ENCODE measurements at regions not wholly inside any gene's neighbourhood (a gene's known extent, or its start where the extent isn't known, plus 50 kb on each side); places are given as distances from the start of the nearest gene placed in this dataset.
"Not testable (repeated sequence)": the region's sequence is repeated elsewhere in the genome, so short reads cannot be mapped to it uniquely, and the experiment has no call there.

GRCh38 chr4:101670370-101670769 lies 120.2 kb upstream of the BANK1 start:
- no peak for DNase-seq (ENCODE audit: low spot score)

- no peak for DNase-seq (ENCODE audit: low spot score)
These were observed 120.7 kb upstream of the BANK1 start for GRCh38 chr4:101669832-101670188.

GRCh38 chr4:101669138-101669831 lies 121.2 kb upstream of the BANK1 start:
- DNase-seq (ENCODE audit: low spot score), result peak; percentile 4

GRCh38 chr4:101667348-101667747 lies 123.2 kb upstream of the BANK1 start:
- DNase-seq (ENCODE audit: low spot score), result no peak

- no peak for DNase-seq (ENCODE audit: low spot score)
These were observed 129.9 kb upstream of the BANK1 start for GRCh38 chr4:101660607-101661006.

- no peak for DNase-seq (ENCODE audit: low spot score)
These were observed 134.7 kb upstream of the BANK1 start for GRCh38 chr4:101655857-101656256.

GRCh38 chr4:101655005-101655404 lies 135.5 kb upstream of the BANK1 start:
- DNase-seq (ENCODE audit: low spot score), result no peak

GRCh38 chr4:101651778-101652177 lies 138.8 kb upstream of the BANK1 start:
- DNase-seq (ENCODE audit: low spot score), result peak; percentile 3

- DNase-seq (ENCODE audit: low spot score), result no peak
These were observed 140.6 kb upstream of the BANK1 start for GRCh38 chr4:101649790-101650515.

GRCh38 chr4:101647710-101648034 lies 142.9 kb upstream of the BANK1 start:
- DNase-seq (ENCODE audit: low spot score), result no peak

- DNase-seq (ENCODE audit: low spot score), result no peak
These were observed 146.0 kb upstream of the BANK1 start for GRCh38 chr4:101644516-101644915.

- no peak for DNase-seq (ENCODE audit: low spot score)
These were observed 147.2 kb upstream of the BANK1 start for GRCh38 chr4:101643186-101643837.

GRCh38 chr4:101632766-101633165 lies 157.8 kb upstream of the BANK1 start:
- DNase-seq (ENCODE audit: low spot score), result not testable (repeated sequence)

- DNase-seq (ENCODE audit: low spot score), result no peak
These were observed 160.1 kb upstream of the BANK1 start for GRCh38 chr4:101630319-101630986.

- DNase-seq (ENCODE audit: low spot score), result no peak
These were observed 169.4 kb upstream of the BANK1 start for GRCh38 chr4:101621120-101621519.

GRCh38 chr4:101615652-101616051 lies 174.9 kb upstream of the BANK1 start:
- DNase-seq (ENCODE audit: low spot score), result no peak

- DNase-seq (ENCODE audit: low spot score), result not testable (repeated sequence)
These were observed 183.5 kb upstream of the BANK1 start for GRCh38 chr4:101606989-101607388.

- DNase-seq (ENCODE audit: low spot score), result no peak
These were observed 185.6 kb upstream of the BANK1 start for GRCh38 chr4:101604976-101605375.

GRCh38 chr4:101600287-101600686 lies 190.2 kb upstream of the BANK1 start:
- DNase-seq (ENCODE audit: low spot score), result no peak

- DNase-seq (ENCODE audit: low spot score), result peak; percentile 29
These were observed 190.9 kb upstream of the BANK1 start for GRCh38 chr4:101599620-101600019.

GRCh38 chr4:101596781-101597552 lies 193.6 kb upstream of the BANK1 start:
- peak; percentile 1 for DNase-seq (ENCODE audit: low spot score)

GRCh38 chr4:101594588-101594987 lies 195.9 kb upstream of the BANK1 start:
- no peak for DNase-seq (ENCODE audit: low spot score)
